GM23338 (cell line): ENCODE measurements at regions not wholly inside any gene's neighbourhood (a gene's known extent, or its start where the extent isn't known, plus 50 kb on each side); places are given as distances from the start of the nearest gene placed in this dataset.

Source experiments
- ATAC-seq: fragments of 200-7000 bp; cut with Tn5 transposase; 3 replicates; pipeline ENCODE4 v1.9.1; 2020
- DNase-seq: peaks from one replicate; pipeline ENCODE4 v3.0.0-alpha.2; 2015; ENCODE audit warnings: low spot score
- H2AFZ ChIP-seq: fragments of 200-600 bp; sonication (generic); 2 replicates; pipeline ENCODE4 v1.8.0; 2016; ENCODE audit warnings: antibody characterized with exemption, mild to moderate bottlenecking, moderate library complexity
- H3F3A ChIP-seq: fragments of 200-600 bp; sonication (generic); replicated peaks from 2 replicates; pipeline ENCODE4 v1.8.0; 2017; ENCODE audit warnings: antibody characterized with exemption, mixed run types, low read depth
- H3K27ac ChIP-seq: fragments of 200-600 bp; sonication (generic); 2 replicates; pipeline ENCODE4 v1.6.1; 2016; ENCODE audit warnings: low read depth
- H3K27me3 ChIP-seq: fragments of 200-600 bp; sonication (generic); 2 replicates; pipeline ENCODE4 v1.8.0; 2016; ENCODE audit warnings: mild to moderate bottlenecking, mixed run types, moderate library complexity; ENCODE audit not compliant: insufficient read depth
- H3K36me3 ChIP-seq: fragments of 200-600 bp; sonication (generic); 2 replicates; pipeline ENCODE4 v1.8.0; 2016; ENCODE audit warnings: mild to moderate bottlenecking; ENCODE audit not compliant: insufficient read depth
- H3K4me1 ChIP-seq: fragments of 200-600 bp; sonication (generic); 2 replicates; pipeline ENCODE4 v1.8.0; 2016; ENCODE audit warnings: mild to moderate bottlenecking, moderate library complexity; ENCODE audit not compliant: insufficient read depth
- H3K4me2 ChIP-seq: fragments of 200-600 bp; sonication (generic); 2 replicates; pipeline ENCODE4 v1.7.1; 2017; ENCODE audit warnings: mixed run types
- H3K4me3 ChIP-seq: fragments of 200-600 bp; sonication (generic); 2 replicates; pipeline ENCODE4 v1.6.1; 2016; ENCODE audit warnings: mixed run types
- H3K79me2 ChIP-seq: fragments of 200-600 bp; sonication (generic); replicated peaks from 2 replicates; pipeline ENCODE4 v1.8.0; 2017; ENCODE audit warnings: mild to moderate bottlenecking; ENCODE audit not compliant: insufficient read depth
- H3K9me2 ChIP-seq: fragments of 200-600 bp; sonication (generic); 2 replicates; pipeline ENCODE4 v1.8.0; 2017; ENCODE audit not compliant: insufficient read depth
- H4K20me1 ChIP-seq: fragments of 200-600 bp; sonication (generic); replicated peaks from 2 replicates; pipeline ENCODE4 v1.8.0; 2017; ENCODE audit warnings: mild to moderate bottlenecking; ENCODE audit not compliant: insufficient read depth
- H3K27ac Mint-ChIP-seq: 2 replicates; pipeline ENCODE4 v1.8.0; 2020; ENCODE audit warnings: inconsistent platforms, mild to moderate bottlenecking, moderate library complexity, mixed read lengths
- H3K27me3 Mint-ChIP-seq: 3 replicates; pipeline ENCODE4 v1.8.0; 2022; ENCODE audit warnings: low read depth, mild to moderate bottlenecking, moderate library complexity, mixed read lengths, inconsistent platforms; ENCODE audit not compliant: insufficient read depth, poor library complexity
- H3K36me3 Mint-ChIP-seq: 3 replicates; pipeline ENCODE4 v1.8.0; 2021; ENCODE audit warnings: low read depth, mild to moderate bottlenecking, inconsistent platforms, moderate library complexity, mixed read lengths
- H3K4me1 Mint-ChIP-seq: 3 replicates; pipeline ENCODE4 v1.8.0; 2020; ENCODE audit warnings: mild to moderate bottlenecking, inconsistent platforms, mixed read lengths
- H3K4me3 Mint-ChIP-seq: 3 replicates; pipeline ENCODE4 v1.8.0; 2021; ENCODE audit warnings: moderate library complexity, mild to moderate bottlenecking, inconsistent platforms, mixed read lengths
- H3K9me3 Mint-ChIP-seq: 3 replicates; pipeline ENCODE4 v1.8.0; 2020; ENCODE audit warnings: moderate library complexity, mild to moderate bottlenecking, inconsistent platforms, mixed read lengths
- ETS1 ChIP-seq: IDR thresholded peaks from 2 replicates; pipeline ENCODE4 v1.6.1; 2016; ENCODE audit warnings: antibody characterized with exemption
- EZH2phosphoT487 ChIP-seq: fragments of 200-600 bp; sonication (generic); IDR thresholded peaks from one replicate; pipeline ENCODE4 v1.8.1; 2018; ENCODE audit warnings: antibody characterized with exemption; ENCODE audit not compliant: unreplicated experiment
- JUNB ChIP-seq: IDR thresholded peaks from one replicate; pipeline ENCODE4 v1.6.1; 2016; ENCODE audit warnings: antibody characterized with exemption; ENCODE audit not compliant: unreplicated experiment
- NANOG ChIP-seq: IDR thresholded peaks from 2 replicates; pipeline ENCODE4 v1.6.1; 2016; ENCODE audit warnings: antibody characterized with exemption, borderline replicate concordance
- REST ChIP-seq: IDR thresholded peaks from one replicate; pipeline ENCODE4 v1.6.1; 2018; ENCODE audit warnings: antibody characterized with exemption; ENCODE audit not compliant: unreplicated experiment
- ZNF331 ChIP-seq: fragments of 250-450 bp; sonication (Bioruptor Pico); IDR thresholded peaks from 2 replicates; pipeline ENCODE4 v1.5.0; 2020; ENCODE audit warnings: low read depth, mild to moderate bottlenecking, moderate library complexity
- TF ChIP-seq, protein P1 (sequence below): fragments of 250-450 bp; sonication (Bioruptor Pico); IDR thresholded peaks from 2 replicates; pipeline ENCODE4 v1.5.0; 2020; ENCODE audit warnings: mild to moderate bottlenecking, moderate library complexity

GRCh38 chr2:234620018-234620417, 123.1 kb upstream of the ARL4C start (continued):
- TF ChIP-seq REST = no peak
- TF ChIP-seq NANOG = no peak
- TF ChIP-seq EZH2phosphoT487 = no peak
- no peak for TF ChIP-seq JUNB
- TF ChIP-seq ZNF331 (CRISPR knock-in tag) = no peak

- DNase-seq (no peak), ATAC-seq (no peak)
- peaks cover 5% of the 10 kb centered on the region; the same call in 1 of the 2 replicates for H3K9me2 ChIP-seq
- Mint-ChIP-seq H3K4me1 (no peaks in the 10 kb centered on the region), H3K27ac (no peak overlapping the region), H3K9me3 (peaks cover 8% of the 10 kb centered on the region; the same call in 2 of the 3 replicates), H3K4me3 (no peak overlapping the region), H3K36me3 (peaks cover 6% of the 10 kb centered on the region; the same call in 1 of the 3 replicates), H3K27me3 (peaks cover 2% of the 10 kb centered on the region)
- no peak overlapping the region for H3K4me2 ChIP-seq
- H2AFZ ChIP-seq = no peak overlapping the region
- H3K79me2 ChIP-seq = no peaks in the 10 kb centered on the region
- H4K20me1 ChIP-seq = no peaks in the 10 kb centered on the region
- H3K27ac ChIP-seq = no peak overlapping the region
- H3K36me3 ChIP-seq = no peaks in the 10 kb centered on the region
- no peak overlapping the region for H3K4me3 ChIP-seq
- H3K4me1 ChIP-seq = no peaks in the 10 kb centered on the region
- H3K27me3 ChIP-seq = no peaks in the 10 kb centered on the region
- no peaks in the 10 kb centered on the region for H3F3A ChIP-seq
- no peak for TF ChIP-seq REST
- TF ChIP-seq ZNF331 (CRISPR knock-in tag) = no peak
- TF ChIP-seq, protein P1, sequence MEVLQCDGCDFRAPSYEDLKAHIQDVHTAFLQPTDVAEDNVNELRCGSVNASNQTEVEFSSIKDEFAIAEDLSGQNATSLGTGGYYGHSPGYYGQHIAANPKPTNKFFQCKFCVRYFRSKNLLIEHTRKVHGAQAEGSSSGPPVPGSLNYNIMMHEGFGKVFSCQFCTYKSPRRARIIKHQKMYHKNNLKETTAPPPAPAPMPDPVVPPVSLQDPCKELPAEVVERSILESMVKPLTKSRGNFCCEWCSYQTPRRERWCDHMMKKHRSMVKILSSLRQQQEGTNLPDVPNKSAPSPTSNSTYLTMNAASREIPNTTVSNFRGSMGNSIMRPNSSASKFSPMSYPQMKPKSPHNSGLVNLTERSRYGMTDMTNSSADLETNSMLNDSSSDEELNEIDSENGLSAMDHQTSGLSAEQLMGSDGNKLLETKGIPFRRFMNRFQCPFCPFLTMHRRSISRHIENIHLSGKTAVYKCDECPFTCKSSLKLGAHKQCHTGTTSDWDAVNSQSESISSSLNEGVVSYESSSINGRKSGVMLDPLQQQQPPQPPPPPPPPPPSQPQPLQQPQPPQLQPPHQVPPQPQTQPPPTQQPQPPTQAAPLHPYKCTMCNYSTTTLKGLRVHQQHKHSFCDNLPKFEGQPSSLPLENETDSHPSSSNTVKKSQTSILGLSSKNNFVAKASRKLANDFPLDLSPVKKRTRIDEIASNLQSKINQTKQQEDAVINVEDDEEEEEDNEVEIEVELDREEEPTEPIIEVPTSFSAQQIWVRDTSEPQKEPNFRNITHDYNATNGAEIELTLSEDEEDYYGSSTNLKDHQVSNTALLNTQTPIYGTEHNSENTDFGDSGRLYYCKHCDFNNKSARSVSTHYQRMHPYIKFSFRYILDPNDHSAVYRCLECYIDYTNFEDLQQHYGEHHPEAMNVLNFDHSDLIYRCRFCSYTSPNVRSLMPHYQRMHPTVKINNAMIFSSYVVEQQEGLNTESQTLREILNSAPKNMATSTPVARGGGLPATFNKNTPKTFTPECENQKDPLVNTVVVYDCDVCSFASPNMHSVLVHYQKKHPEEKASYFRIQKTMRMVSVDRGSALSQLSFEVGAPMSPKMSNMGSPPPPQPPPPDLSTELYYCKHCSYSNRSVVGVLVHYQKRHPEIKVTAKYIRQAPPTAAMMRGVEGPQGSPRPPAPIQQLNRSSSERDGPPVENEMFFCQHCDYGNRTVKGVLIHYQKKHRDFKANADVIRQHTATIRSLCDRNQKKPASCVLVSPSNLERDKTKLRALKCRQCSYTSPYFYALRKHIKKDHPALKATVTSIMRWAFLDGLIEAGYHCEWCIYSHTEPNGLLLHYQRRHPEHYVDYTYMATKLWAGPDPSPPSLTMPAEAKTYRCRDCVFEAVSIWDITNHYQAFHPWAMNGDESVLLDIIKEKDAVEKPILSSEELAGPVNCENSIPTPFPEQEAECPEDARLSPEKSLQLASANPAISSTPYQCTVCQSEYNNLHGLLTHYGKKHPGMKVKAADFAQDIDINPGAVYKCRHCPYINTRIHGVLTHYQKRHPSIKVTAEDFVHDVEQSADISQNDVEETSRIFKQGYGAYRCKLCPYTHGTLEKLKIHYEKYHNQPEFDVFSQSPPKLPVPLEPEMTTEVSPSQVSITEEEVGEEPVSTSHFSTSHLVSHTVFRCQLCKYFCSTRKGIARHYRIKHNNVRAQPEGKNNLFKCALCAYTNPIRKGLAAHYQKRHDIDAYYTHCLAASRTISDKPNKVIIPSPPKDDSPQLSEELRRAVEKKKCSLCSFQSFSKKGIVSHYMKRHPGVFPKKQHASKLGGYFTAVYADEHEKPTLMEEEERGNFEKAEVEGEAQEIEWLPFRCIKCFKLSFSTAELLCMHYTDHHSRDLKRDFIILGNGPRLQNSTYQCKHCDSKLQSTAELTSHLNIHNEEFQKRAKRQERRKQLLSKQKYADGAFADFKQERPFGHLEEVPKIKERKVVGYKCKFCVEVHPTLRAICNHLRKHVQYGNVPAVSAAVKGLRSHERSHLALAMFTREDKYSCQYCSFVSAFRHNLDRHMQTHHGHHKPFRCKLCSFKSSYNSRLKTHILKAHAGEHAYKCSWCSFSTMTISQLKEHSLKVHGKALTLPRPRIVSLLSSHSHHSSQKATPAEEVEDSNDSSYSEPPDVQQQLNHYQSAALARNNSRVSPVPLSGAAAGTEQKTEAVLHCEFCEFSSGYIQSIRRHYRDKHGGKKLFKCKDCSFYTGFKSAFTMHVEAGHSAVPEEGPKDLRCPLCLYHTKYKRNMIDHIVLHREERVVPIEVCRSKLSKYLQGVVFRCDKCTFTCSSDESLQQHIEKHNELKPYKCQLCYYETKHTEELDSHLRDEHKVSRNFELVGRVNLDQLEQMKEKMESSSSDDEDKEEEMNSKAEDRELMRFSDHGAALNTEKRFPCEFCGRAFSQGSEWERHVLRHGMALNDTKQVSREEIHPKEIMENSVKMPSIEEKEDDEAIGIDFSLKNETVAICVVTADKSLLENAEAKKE (CRISPR knock-in tag) = no peak
- TF ChIP-seq EZH2phosphoT487 = no peak
- no peak for TF ChIP-seq ETS1
- TF ChIP-seq JUNB = no peak
- TF ChIP-seq NANOG = no peak
Observed at GRCh38 chr2:234615643-234616356, 118.9 kb upstream of the ARL4C start.
